Osteoblast (primary cell): ENCODE measurements at regions not wholly inside any gene's neighbourhood (a gene's known extent, or its start where the extent isn't known, plus 50 kb on each side); places are given as distances from the start of the nearest gene placed in this dataset.

Source experiments
- DNase-seq: peaks from one replicate; pipeline ENCODE4 v3.0.0; 2011; ENCODE audit warnings: low spot score, mixed read lengths; ENCODE audit not compliant: insufficient read length; ENCODE audit errors: missing footprints
- H2AFZ ChIP-seq: 2 replicates; pipeline ENCODE4 v1.6.0; 2011; ENCODE audit warnings: mild to moderate bottlenecking, low read length
- H3K27ac ChIP-seq: 2 replicates; pipeline ENCODE4 v1.5.1; 2011; ENCODE audit warnings: mild to moderate bottlenecking, low read depth, low read length, moderate library complexity
- H3K27me3 ChIP-seq: 2 replicates; pipeline ENCODE4 v1.6.0; 2012; ENCODE audit warnings: mild to moderate bottlenecking, control low read depth, inconsistent platforms, low read length, moderate library complexity; ENCODE audit not compliant: insufficient read depth
- H3K36me3 ChIP-seq: 2 replicates; pipeline ENCODE4 v1.5.1; 2011; ENCODE audit warnings: mild to moderate bottlenecking, low read length, control low read depth, moderate library complexity; ENCODE audit not compliant: insufficient read depth
- H3K4me1 ChIP-seq: 2 replicates; pipeline ENCODE4 v1.5.1; 2011; ENCODE audit warnings: mild to moderate bottlenecking, low read length, control low read depth, moderate library complexity; ENCODE audit not compliant: insufficient read depth
- H3K4me2 ChIP-seq: 2 replicates; pipeline ENCODE4 v1.6.0; 2011; ENCODE audit warnings: mild to moderate bottlenecking, low read length; ENCODE audit not compliant: insufficient read depth
- H3K4me3 ChIP-seq: fragments of 200-600 bp; sonication (generic); 3 replicates; pipeline ENCODE4 v1.5.1; 2012; ENCODE audit warnings: mild to moderate bottlenecking, low read length, inconsistent platforms; ENCODE audit not compliant: insufficient read depth
- H3K79me2 ChIP-seq: 2 replicates; pipeline ENCODE4 v1.6.0; 2012; ENCODE audit warnings: mild to moderate bottlenecking, low read length, control low read depth, inconsistent platforms; ENCODE audit not compliant: insufficient read depth
- H3K9me3 ChIP-seq: 2 replicates; pipeline ENCODE4 v1.5.1; 2011; ENCODE audit warnings: low read depth, low read length, control low read depth
- H4K20me1 ChIP-seq: 2 replicates; pipeline ENCODE4 v1.6.0; 2012; ENCODE audit warnings: mild to moderate bottlenecking, low read length, control low read depth; ENCODE audit not compliant: insufficient read depth
- TF ChIP-seq, protein P1 (sequence below): IDR thresholded peaks from 2 replicates; pipeline ENCODE4 v1.5.1; 2011; ENCODE audit warnings: mild to moderate bottlenecking, low read depth, low read length, moderate library complexity; ENCODE audit errors: extremely low read depth

DNA sequence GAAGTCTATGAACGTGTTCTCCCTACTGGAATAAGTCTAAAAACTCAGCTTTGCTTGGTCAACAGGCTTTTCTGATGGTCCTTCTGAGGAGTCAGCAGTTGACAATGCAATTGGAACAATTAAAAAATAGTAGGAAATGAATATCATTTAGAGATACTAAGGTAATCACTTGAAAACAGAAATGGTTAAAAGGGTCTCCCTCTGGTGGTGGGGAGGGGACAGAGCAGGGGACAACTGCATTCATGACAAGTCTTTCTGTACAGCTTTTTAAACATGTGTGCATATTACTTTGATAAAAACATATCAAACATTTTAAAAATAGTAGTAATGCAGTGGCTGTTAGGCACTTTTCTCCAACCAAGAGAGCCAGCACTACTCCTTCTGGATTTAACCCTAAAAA, 119.9 kb upstream of the FHIT start:
- DNase-seq, result peak; percentile 14

DNA sequence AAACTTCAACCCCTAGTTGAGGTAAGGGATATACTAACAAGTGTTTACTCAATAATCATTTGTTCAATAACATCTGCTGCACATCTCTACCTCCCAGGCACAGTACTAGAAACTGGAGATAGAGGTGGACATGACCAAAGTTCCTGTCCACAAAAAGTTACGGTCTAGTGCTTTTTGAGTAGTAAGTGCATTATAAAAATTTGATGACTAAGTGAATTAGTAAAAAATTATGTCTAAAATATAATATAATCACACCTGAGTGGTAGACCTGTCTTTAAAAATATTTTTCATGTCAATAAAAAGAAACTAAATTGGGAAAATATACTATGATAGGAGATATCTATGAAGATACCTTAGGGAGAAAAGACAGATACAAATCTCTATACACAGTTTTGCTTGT, 121.5 kb upstream of the FHIT start:
- Histone ChIP-seq H3K4me3 (no peak overlapping the region), H3K27ac (no peak overlapping the region), H4K20me1 (no peaks in the 10 kb centered on the region), H3K79me2 (no peaks in the 10 kb centered on the region), H3K4me2 (no peak overlapping the region), H3K36me3 (no peaks in the 10 kb centered on the region), H2AFZ (no peak overlapping the region), H3K9me3 (no peaks in the 10 kb centered on the region), H3K4me1 (no peaks in the 10 kb centered on the region), H3K27me3 (no peaks in the 10 kb centered on the region)
- no peak for DNase-seq
- TF ChIP-seq, protein P1, sequence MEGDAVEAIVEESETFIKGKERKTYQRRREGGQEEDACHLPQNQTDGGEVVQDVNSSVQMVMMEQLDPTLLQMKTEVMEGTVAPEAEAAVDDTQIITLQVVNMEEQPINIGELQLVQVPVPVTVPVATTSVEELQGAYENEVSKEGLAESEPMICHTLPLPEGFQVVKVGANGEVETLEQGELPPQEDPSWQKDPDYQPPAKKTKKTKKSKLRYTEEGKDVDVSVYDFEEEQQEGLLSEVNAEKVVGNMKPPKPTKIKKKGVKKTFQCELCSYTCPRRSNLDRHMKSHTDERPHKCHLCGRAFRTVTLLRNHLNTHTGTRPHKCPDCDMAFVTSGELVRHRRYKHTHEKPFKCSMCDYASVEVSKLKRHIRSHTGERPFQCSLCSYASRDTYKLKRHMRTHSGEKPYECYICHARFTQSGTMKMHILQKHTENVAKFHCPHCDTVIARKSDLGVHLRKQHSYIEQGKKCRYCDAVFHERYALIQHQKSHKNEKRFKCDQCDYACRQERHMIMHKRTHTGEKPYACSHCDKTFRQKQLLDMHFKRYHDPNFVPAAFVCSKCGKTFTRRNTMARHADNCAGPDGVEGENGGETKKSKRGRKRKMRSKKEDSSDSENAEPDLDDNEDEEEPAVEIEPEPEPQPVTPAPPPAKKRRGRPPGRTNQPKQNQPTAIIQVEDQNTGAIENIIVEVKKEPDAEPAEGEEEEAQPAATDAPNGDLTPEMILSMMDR, result no peak

More for the DNA sequence above, 119.9 kb upstream of the FHIT start:
- no peaks in the 10 kb centered on the region for H4K20me1 ChIP-seq
- H3K4me1 ChIP-seq, result no peaks in the 10 kb centered on the region
- H3K4me3 ChIP-seq, result no peak overlapping the region
- no peaks in the 10 kb centered on the region for H3K27me3 ChIP-seq
- no peak overlapping the region for H2AFZ ChIP-seq
- no peak overlapping the region for H3K27ac ChIP-seq
- H3K36me3 ChIP-seq, result no peaks in the 10 kb centered on the region
- no peaks in the 10 kb centered on the region for H3K9me3 ChIP-seq
- TF ChIP-seq, protein P1, result peak; percentile 37
- H3K79me2 ChIP-seq, result no peaks in the 10 kb centered on the region
- no peak overlapping the region for H3K4me2 ChIP-seq

DNA sequence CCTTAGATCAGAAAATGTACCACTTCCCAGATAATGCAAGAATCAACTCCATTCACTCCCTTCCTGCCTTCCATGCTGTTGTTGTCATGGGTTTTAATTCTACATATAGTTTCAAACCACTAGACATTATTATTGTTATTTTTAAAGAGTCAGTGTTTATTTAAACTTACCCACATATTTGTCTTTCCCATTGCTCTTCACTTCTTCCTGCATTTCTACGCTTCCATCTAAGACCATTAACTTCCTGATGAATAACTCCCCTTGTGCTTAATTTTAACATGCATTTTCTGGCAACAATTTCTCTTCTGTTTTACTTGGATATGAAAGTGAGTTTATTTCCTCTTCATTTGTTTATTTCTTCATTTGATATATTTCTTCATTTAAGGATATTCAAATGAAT, 127.1 kb upstream of the FHIT start:
- no peak overlapping the region for H3K4me3 ChIP-seq
- no peak overlapping the region for H3K27ac ChIP-seq
- TF ChIP-seq, protein P1, result no peak
- peaks cover 3% of the 10 kb centered on the region for H3K27me3 ChIP-seq
- no peak overlapping the region for H3K4me2 ChIP-seq
- H3K79me2 ChIP-seq, result no peaks in the 10 kb centered on the region
- no peak overlapping the region for H2AFZ ChIP-seq
- no peaks in the 10 kb centered on the region for H4K20me1 ChIP-seq
- peak; percentile 11 for DNase-seq
- H3K4me1 ChIP-seq, result no peaks in the 10 kb centered on the region
- no peaks in the 10 kb centered on the region for H3K9me3 ChIP-seq
- H3K36me3 ChIP-seq, result no peaks in the 10 kb centered on the region

DNA sequence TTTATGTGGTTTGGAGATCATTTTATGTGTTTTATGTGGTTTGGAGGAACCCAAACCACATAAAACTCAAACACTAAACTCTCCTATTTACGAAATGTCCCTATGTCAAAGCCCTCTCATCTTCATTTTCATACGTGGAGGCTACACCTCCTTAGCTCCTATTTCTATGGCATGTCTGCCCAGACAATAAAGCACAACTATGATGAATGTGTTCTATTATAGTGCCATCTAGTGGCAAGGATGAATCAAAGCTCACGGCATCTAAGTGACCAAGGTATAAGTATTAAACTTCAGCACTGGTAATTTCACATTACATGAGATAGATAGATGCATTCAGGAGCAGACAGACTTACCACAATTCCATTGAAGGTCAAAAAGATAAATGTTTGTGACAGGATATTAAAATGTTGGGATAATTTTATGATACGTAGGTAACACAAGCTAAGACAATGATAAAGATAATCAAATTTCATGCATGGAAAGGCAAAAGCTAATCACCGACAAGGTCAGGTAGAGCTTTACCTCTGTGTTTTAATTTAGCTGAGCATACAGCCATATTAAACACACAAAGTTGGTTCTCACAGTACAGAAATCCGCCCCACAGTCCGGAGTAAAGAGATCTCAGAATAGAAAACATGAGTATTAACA, 130.6 kb upstream of the FHIT start:
- H3K4me1 ChIP-seq, result no peaks in the 10 kb centered on the region
- no peak overlapping the region for H2AFZ ChIP-seq
- H3K79me2 ChIP-seq, result no peaks in the 10 kb centered on the region
- no peaks in the 10 kb centered on the region for H4K20me1 ChIP-seq
- H3K36me3 ChIP-seq, result no peaks in the 10 kb centered on the region
- TF ChIP-seq, protein P1, result peak; percentile 66
- no peak overlapping the region for H3K4me3 ChIP-seq
- H3K27me3 ChIP-seq, result peaks cover 3% of the 10 kb centered on the region
- peak; percentile 64 for DNase-seq
- H3K4me2 ChIP-seq, result no peak overlapping the region
- no peaks in the 10 kb centered on the region for H3K9me3 ChIP-seq
- no peak overlapping the region for H3K27ac ChIP-seq
